Fibroblast of mammary gland (primary cell): ENCODE measurements at regions not wholly inside any gene's neighbourhood (a gene's known extent, or its start where the extent isn't known, plus 50 kb on each side); places are given as distances from the start of the nearest gene placed in this dataset.

Source experiments
- DNase-seq: peaks from one replicate; pipeline ENCODE4 v3.0.0-alpha.2; 2010; ENCODE audit warnings: low read depth
- H3K4me3 ChIP-seq: 2 replicates; pipeline ENCODE4 v1.5.1; 2011; ENCODE audit warnings: low read depth, mild to moderate bottlenecking, low read length, moderate library complexity; ENCODE audit not compliant: control insufficient read depth
- TF ChIP-seq, protein P1 (sequence below): conservative IDR thresholded peaks from 2 replicates; pipeline ENCODE4 v1.5.1; 2011; ENCODE audit warnings: low read depth, low read length, inconsistent platforms; ENCODE audit not compliant: control insufficient read depth, insufficient read depth

DNA sequence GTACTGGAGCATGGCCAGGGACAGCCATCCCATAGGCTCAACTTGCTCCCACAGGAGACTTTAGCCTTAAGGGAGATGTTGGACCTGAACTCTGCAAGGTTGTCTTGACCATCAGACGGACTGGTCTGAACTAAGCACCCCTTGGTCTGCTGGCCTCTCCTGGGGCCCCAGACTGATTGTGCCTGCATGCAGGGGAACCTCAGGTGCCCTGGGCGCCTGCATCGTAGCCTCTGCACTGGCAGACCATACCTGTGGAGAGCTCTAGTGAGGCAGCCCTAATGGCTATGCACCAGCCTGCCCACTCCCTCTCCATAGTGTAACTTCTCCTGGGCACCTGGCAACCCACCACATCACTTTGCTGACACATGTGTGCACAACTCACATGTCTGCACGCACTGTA, 395.6 kb downstream of the ZPLD1 start:
- DNase-seq: no peak
- no peak overlapping the region for H3K4me3 ChIP-seq
- TF ChIP-seq, protein P1, sequence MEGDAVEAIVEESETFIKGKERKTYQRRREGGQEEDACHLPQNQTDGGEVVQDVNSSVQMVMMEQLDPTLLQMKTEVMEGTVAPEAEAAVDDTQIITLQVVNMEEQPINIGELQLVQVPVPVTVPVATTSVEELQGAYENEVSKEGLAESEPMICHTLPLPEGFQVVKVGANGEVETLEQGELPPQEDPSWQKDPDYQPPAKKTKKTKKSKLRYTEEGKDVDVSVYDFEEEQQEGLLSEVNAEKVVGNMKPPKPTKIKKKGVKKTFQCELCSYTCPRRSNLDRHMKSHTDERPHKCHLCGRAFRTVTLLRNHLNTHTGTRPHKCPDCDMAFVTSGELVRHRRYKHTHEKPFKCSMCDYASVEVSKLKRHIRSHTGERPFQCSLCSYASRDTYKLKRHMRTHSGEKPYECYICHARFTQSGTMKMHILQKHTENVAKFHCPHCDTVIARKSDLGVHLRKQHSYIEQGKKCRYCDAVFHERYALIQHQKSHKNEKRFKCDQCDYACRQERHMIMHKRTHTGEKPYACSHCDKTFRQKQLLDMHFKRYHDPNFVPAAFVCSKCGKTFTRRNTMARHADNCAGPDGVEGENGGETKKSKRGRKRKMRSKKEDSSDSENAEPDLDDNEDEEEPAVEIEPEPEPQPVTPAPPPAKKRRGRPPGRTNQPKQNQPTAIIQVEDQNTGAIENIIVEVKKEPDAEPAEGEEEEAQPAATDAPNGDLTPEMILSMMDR: no peak

DNA sequence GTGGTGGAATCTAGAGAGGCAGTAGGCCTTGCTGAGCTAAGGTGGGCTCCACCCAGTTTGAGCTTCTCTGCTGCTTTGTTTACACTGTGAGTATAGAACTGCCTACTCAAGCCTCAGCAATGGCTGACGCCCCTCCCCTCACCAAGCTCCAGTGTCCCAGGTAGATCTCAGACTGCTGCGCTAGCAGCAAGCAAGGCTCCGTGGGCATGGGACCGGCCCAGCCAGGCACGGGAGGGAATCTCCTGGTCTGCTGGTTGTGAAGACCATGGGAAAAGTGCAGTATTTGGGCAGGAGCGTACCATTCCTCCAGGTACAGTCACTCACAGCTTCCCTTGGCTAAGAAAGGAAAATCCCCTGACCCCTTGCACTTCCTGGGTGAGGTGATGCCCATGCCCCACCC, 407.1 kb downstream of the ZPLD1 start:
- DNase-seq: no peak
- TF ChIP-seq, protein P1: no peak
- no peak overlapping the region for H3K4me3 ChIP-seq

DNA sequence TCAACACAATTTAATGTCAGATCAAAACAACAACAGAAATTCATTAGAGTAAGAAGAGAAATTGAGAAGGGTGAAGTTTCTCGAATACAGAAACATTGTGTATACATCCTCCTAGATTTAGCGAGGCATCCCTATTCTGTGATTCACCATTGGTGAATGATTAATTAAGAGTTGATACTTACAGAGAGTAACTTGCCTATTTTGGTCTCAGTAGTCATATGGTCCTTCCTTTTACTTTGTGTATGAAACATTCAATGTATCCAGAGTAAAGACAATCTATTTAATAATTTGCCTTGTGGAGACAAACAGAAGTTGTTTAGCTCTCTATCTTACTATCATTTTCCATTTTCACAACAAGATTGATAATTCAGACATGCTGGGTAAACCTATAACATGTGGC, 432.0 kb downstream of the ZPLD1 start:
- TF ChIP-seq, protein P1: no peak
- no peak overlapping the region for H3K4me3 ChIP-seq
- no peak for DNase-seq

DNA sequence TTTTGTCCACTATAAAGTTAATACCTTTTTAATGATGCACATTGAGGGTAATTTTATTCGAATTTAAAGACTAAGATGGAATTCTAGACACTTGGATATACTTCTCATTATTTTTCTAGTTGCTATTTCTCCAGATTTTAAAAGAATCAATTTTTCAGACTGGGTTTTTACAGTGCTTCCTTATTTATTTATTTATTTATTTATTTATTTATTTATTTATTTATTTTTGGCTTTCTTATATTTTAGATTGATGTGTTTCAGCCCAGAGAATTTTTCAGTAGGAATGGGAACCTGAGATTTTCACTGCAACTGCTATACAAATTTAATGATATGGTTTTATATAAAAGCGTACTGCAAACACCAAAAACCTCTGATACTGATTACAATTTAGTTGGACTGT, 448.7 kb downstream of the ZPLD1 start:
- TF ChIP-seq, protein P1: no peak
- no peak overlapping the region for H3K4me3 ChIP-seq
- no peak for DNase-seq

DNA sequence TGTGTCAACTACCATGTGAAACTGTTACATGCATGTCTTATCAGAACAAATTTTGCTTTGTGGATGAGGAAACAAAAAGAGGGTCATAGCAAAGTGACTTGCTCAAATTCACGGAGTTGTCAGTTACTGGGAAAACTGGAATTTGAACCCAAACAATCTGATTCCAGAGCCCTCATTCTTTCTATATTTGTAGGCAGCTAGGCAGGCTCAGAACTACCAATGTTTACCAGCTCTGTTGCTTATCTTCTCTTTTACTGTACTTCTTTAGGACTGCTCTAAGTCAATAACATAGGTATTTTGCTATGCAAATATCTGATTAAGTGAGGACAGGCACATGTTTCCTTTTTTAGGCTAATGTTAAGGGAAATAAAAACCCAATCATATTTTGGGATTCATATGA, 450.5 kb downstream of the ZPLD1 start:
- no peak overlapping the region for H3K4me3 ChIP-seq
- TF ChIP-seq, protein P1: no peak
- DNase-seq: no peak

DNA sequence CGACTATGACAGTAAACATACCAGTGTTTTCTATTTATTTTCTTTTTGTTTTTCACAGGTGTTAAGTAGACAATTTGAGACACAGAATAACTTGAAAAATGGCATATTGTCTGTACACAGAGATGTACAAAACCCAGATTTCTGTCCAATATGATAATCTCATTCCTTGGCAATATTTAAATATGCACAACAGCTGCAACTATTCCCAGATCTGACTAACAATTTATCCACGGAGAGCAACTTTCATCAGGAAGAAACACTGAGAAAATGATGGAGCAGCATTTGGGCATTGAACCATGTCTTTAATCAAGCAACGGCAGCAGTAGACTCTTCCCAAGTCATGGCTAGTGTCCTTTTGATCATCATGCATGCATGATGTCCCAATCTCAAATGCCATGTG, 452.6 kb downstream of the ZPLD1 start:
- no peak overlapping the region for H3K4me3 ChIP-seq
- TF ChIP-seq, protein P1: no peak
- DNase-seq: no peak
